Activated CD4-positive, alpha-beta T cell treated with anti-CD3 and anti-CD28 coated beads, Interleukin-2, amount 10 ng/mL, durations not matched to agents 24 days and 14 days (primary cell): ENCODE measurements at regions not wholly inside any gene's neighbourhood (a gene's known extent, or its start where the extent isn't known, plus 50 kb on each side); places are given as distances from the start of the nearest gene placed in this dataset.
"Not testable (repeated sequence)": the region's sequence is repeated elsewhere in the genome, so short reads cannot be mapped to it uniquely, and the experiment has no call there.

Experiments
- DNase-seq: peaks from one replicate; pipeline ENCODE4 v3.0.0; 2022
- H3K27ac Mint-ChIP-seq: one replicate; pipeline ENCODE4 v1.8.0; 2022; ENCODE audit warnings: mild to moderate bottlenecking, mixed read lengths
- H3K27me3 Mint-ChIP-seq: one replicate; pipeline ENCODE4 v1.8.0; 2022; ENCODE audit warnings: mixed read lengths
- H3K36me3 Mint-ChIP-seq: one replicate; pipeline ENCODE4 v1.8.0; 2022; ENCODE audit warnings: low read depth, mild to moderate bottlenecking, mixed read lengths
- H3K4me1 Mint-ChIP-seq: one replicate; pipeline ENCODE4 v1.8.0; 2021; ENCODE audit warnings: mixed read lengths
- H3K4me3 Mint-ChIP-seq: one replicate; pipeline ENCODE4 v1.8.0; 2022; ENCODE audit warnings: mild to moderate bottlenecking, moderate library complexity, mixed read lengths
- H3K9me3 Mint-ChIP-seq: one replicate; pipeline ENCODE4 v1.8.0; 2021; ENCODE audit warnings: mixed read lengths
- intact Hi-C: fragments of 100-400 bp; cut with micrococcal nuclease; formaldehyde crosslinking; loops from one replicate; pipeline ENCODE4 v1.15.1; 2023

DNA sequence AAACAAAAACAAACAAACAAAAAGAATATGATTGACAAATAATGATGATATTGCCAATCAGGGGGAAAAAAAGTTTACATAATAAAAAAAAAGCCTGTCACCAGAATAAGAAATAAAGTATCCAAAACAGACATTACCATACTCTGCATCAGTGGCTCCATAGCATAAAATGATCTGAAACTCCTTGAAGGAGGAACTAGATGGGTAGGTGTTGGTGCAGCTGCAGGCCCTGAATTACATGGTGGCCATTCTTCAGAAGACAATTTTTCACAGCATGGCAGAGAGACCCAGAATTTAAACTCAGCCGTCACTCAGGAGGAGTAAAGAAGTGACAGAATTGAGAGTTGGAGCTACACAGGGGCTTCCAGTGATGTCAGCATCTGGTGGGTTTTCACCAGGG, 60.2 kb downstream of the GLUL start:
- no peak overlapping the region for H3K27ac Mint-ChIP-seq

DNA sequence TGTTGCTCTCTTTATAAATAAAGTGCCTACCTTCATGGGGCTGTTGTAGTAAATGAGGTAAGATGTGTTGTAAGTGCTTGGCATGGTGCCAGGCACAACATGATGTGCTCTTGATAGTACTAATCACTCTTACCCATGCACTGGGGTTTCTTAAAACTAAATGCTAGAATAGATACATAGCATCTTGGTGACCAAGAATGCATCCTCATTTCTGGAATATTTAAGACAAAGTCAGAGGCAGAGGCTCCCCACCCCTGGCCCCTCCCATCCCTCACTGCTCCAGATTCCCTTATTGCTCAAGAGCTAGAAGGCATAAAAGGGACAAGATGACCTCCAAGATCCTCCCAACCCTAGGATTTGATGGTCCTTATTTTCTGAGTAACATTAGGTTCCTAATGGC, 61.3 kb downstream of the GLUL start:
- no peaks in the 10 kb centered on the region for H3K4me1 Mint-ChIP-seq
- H3K9me3 Mint-ChIP-seq, result no peaks in the 10 kb centered on the region
- no peak overlapping the region for H3K27ac Mint-ChIP-seq
- H3K27me3 Mint-ChIP-seq, result peaks cover 2% of the 10 kb centered on the region
- no peaks in the 10 kb centered on the region for H3K36me3 Mint-ChIP-seq
- no peak overlapping the region for H3K4me3 Mint-ChIP-seq
- no peak for DNase-seq
- intact Hi-C loops, result no loop called here

More for the DNA sequence above, 60.2 kb downstream of the GLUL start:
- H3K36me3 Mint-ChIP-seq, result no peaks in the 10 kb centered on the region
- no peak for DNase-seq
- H3K4me1 Mint-ChIP-seq, result no peaks in the 10 kb centered on the region
- H3K4me3 Mint-ChIP-seq, result no peak overlapping the region
- intact Hi-C loops, result no loop called here
- H3K9me3 Mint-ChIP-seq, result no peaks in the 10 kb centered on the region
- H3K27me3 Mint-ChIP-seq, result peaks cover 4% of the 10 kb centered on the region

DNA sequence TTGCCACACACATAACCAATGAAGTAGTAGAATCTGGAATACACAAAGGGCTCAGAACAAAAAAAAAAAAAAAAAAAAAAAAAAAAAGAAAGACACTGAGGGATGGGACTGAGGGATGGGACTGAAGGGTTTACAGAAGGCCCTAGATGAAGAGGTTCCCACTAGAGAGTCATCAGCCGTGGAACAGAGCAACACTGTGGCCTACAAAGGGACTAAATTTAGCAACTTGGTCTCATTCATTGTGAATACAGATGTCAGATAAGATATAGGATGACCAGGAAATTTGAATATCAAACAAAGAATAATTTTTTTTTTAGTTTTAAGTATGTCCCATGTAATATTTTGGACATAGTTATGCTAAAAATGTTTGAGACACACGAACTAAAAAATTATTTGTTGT, 62.1 kb downstream of the GLUL start:
- H3K27ac Mint-ChIP-seq, result no peak overlapping the region
- H3K36me3 Mint-ChIP-seq, result no peaks in the 10 kb centered on the region
- H3K9me3 Mint-ChIP-seq, result no peaks in the 10 kb centered on the region
- H3K4me1 Mint-ChIP-seq, result no peaks in the 10 kb centered on the region
- H3K27me3 Mint-ChIP-seq, result peaks cover 2% of the 10 kb centered on the region
- H3K4me3 Mint-ChIP-seq, result no peak overlapping the region
- DNase-seq, result no peak
- intact Hi-C loops, result no loop called here

DNA sequence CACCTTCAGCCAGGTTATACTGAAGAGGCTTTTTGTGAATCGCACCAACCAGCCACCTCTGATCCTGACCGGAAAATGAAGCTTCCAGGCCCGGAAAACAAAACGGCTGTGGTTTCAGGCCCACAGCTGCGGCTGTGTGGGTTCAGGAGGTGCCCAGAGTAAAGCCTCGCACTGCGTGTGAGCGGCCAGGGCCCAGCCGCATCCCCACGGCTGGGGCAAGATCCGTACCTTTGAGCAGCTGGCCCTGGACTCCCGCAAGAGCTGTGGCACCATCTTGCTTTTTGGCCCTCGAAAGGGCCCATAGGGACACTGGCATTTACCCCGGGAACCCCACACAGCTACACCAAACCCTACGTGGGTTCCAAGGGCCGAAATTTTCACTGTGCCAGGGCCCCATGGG, 63.0 kb downstream of the GLUL start:
- Mint-ChIP-seq H3K9me3 (no peaks in the 10 kb centered on the region), H3K4me3 (no peak overlapping the region), H3K27me3 (no peaks in the 10 kb centered on the region), H3K27ac (no peak overlapping the region), H3K36me3 (no peaks in the 10 kb centered on the region), H3K4me1 (no peaks in the 10 kb centered on the region)
- intact Hi-C loops, result no loop called here
- no peak for DNase-seq

DNA sequence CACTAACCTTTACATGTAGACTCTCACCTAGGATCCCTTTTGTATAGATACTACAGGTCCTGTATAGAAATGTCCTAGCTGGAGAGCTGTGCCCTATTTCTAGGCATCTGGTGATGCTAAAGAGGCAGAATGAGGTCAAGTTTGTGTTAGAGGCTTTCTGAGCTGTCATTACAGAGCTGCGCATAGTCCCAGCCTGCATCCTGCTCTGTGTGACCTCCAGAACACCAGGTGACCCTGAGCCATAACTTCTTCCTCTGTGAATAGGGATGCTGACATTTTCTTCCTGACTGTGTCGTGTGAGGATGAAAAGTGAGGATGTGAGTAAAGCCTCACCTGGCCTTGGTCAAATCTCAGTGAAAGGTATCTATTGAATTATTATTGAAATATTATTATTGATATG, 66.3 kb downstream of the GLUL start:
- DNase-seq, result no peak
- Mint-ChIP-seq H3K4me3 (no peak overlapping the region), H3K27me3 (no peaks in the 10 kb centered on the region), H3K4me1 (no peaks in the 10 kb centered on the region), H3K9me3 (no peaks in the 10 kb centered on the region), H3K27ac (no peak overlapping the region), H3K36me3 (no peaks in the 10 kb centered on the region)
- intact Hi-C loops, result no loop called here

DNA sequence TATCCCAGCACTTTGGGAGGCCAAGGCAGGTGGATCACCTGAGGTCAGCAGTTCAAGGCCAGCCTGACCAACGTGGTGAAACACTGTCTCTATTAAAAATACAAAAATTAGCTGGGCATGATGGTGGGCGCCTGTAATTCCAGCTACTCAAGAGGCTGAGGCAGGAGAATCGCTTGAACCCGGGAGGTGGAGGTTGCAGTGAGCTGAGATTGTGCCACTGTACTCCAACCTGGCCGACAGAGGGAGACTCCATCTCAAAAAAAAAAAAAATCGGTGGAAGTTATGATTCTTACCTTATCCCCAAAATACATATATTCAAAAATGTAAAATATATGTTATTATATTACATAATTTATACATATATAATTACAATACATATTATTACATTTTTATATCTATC, 70.1 kb downstream of the GLUL start:
- H3K36me3 Mint-ChIP-seq, H3K9me3 Mint-ChIP-seq, intact Hi-C loops, H3K4me1 Mint-ChIP-seq, H3K27ac Mint-ChIP-seq, H3K27me3 Mint-ChIP-seq, DNase-seq, H3K4me3 Mint-ChIP-seq: not testable (repeated sequence)

DNA sequence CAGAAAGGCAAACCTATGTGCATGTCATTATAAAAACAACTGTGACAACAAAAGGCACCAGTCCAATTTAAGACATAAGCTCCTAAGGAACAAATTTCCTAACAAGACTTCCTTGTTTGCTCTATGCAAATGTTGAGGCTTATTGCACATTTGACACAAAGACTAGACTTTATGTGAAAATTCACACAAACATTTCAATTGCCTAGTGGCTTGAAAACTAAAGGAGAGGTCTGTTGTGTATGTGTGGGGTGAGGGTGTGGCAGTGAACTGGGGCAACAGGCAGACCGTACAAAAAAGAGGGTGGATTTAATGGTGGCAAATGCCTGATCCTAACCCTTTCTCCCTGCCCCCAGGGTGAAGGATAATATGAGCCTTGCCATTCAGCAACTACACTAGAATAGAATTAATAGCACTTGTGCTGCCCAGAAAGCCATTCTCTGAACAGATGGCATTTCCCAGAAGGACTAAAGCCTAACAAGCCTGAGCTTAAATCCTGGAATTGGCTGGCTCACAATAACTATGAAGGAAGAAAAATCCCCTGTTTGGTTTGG, 73.9 kb downstream of the GLUL start:
- Mint-ChIP-seq H3K4me3 (no peak overlapping the region), H3K27me3 (peaks cover 4% of the 10 kb centered on the region), H3K9me3 (peaks cover 3% of the 10 kb centered on the region), H3K4me1 (no peaks in the 10 kb centered on the region), H3K36me3 (no peaks in the 10 kb centered on the region), H3K27ac (no peak overlapping the region)
- DNase-seq, result no peak
- intact Hi-C loops, result no loop called here

DNA sequence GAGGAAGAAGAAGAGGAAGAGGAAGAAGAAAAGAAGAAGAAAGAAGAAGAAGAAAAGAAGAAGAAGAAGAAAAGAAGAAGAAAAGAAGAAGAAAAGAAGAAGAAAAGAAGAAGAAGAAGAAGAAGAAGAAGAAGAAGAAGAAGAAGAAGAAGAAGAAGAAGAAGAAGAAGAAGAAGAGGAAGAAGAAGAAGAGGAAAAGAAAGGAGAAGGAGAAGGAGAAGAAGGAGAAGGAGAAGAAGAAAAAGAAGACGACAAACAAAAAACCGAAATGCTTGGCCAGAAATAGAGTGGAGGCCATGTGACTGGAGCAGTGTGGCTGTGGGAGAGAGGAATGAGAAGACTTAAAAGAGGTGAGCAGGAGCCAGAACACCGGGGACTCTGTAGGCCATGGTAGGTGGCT, 75.1 kb downstream of the GLUL start:
- H3K27me3 Mint-ChIP-seq, intact Hi-C loops, H3K4me1 Mint-ChIP-seq: not testable (repeated sequence)

DNA sequence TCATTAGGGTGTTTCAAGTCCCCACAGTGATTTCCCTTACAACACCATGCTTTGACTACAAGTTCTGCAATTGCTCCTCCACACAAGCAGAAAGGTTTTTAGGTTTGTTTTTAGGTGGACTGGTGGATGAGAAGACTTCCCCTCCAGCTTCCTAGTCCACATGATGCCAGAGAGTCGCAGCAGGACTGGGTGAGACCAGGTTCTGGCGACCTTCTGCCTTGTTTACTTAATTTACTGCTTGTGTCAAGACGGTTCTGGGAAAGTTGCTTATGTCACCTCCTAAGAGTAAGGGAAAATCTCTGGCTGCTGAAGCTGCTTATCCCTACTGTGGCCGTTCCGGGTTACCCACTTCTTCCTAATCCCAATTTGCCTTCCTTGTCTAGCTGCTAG, 76.4 kb downstream of the GLUL start:
- H3K9me3 Mint-ChIP-seq, result peaks cover 3% of the 10 kb centered on the region
- H3K36me3 Mint-ChIP-seq, result no peaks in the 10 kb centered on the region
- H3K4me3 Mint-ChIP-seq, result no peak overlapping the region
- DNase-seq, result no peak
- intact Hi-C loops, result no loop called here
- H3K4me1 Mint-ChIP-seq, result no peaks in the 10 kb centered on the region
- H3K27ac Mint-ChIP-seq, result no peak overlapping the region
- peaks cover 4% of the 10 kb centered on the region for H3K27me3 Mint-ChIP-seq

More for the DNA sequence above, 75.1 kb downstream of the GLUL start:
- not testable (repeated sequence) for DNase-seq, H3K27ac Mint-ChIP-seq, H3K4me3 Mint-ChIP-seq, H3K36me3 Mint-ChIP-seq, H3K9me3 Mint-ChIP-seq

DNA sequence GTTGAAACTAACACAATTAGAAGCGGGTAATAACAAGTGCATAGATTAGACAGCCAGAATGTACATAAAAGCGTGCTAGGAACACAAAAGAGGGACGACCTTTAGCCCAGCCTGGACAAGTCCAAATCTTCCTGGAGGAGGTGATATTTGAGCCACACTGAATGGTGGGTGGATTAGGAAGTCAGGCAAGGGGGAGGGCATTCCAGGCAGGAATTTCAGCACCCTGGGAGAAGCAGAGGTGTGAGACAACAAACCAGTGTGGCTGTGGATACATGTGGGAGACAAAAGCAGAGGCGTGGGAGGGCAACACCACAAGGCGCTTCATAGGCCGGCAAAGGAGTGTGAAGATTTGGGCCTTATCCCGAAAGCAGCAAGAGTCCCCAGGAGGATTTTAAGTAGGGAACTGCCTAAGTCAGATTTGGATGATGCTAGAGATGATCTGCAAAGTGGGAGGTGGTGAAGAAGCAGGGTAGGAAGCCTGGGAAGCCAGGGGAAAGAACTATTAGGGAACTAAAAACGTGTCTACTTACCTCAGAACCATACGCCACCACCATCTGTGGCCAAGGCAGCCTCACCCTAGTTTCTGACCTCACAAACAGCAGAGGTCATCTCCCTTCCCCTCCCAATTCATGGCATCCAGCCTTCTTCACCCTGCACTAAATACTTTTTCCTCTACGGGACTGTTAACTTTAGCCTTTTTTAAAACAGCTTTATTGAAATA, 81.8 kb downstream of the GLUL start:
- no peaks in the 10 kb centered on the region for H3K4me1 Mint-ChIP-seq
- H3K4me3 Mint-ChIP-seq, result no peak overlapping the region

DNA sequence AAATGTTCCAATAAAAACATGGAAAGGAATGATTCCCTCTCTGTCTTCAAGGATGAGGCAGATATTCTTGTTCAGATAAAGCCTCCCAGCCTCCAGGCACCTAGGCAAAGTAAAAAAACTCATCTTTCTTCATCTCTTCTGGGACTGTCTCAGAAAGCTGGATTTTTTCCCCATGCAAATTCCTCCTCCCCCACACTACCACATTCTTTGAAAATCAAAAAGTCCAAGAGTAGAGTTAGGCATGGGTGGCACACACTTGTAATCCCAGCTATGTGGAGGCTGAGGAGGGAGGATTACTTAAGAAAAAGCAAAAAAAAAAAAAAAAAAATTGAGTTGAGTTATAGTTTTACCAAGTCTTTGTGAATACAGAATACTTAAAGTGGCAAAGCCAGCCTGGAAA, 82.8 kb downstream of the GLUL start:
- H3K9me3 Mint-ChIP-seq, result peaks cover 3% of the 10 kb centered on the region
- H3K27me3 Mint-ChIP-seq, result peaks cover 4% of the 10 kb centered on the region
- H3K27ac Mint-ChIP-seq, result no peak overlapping the region
- H3K4me3 Mint-ChIP-seq, result no peak overlapping the region
- H3K36me3 Mint-ChIP-seq, result no peaks in the 10 kb centered on the region
- intact Hi-C loops, result no loop called here
- no peak for DNase-seq
- H3K4me1 Mint-ChIP-seq, result peaks cover 2% of the 10 kb centered on the region

More for the DNA sequence above, 81.8 kb downstream of the GLUL start:
- Mint-ChIP-seq H3K36me3 (no peaks in the 10 kb centered on the region), H3K9me3 (peaks cover 3% of the 10 kb centered on the region), H3K27ac (no peak overlapping the region), H3K27me3 (peaks cover 4% of the 10 kb centered on the region)
- DNase-seq, result no peak
- intact Hi-C loops, result no loop called here

DNA sequence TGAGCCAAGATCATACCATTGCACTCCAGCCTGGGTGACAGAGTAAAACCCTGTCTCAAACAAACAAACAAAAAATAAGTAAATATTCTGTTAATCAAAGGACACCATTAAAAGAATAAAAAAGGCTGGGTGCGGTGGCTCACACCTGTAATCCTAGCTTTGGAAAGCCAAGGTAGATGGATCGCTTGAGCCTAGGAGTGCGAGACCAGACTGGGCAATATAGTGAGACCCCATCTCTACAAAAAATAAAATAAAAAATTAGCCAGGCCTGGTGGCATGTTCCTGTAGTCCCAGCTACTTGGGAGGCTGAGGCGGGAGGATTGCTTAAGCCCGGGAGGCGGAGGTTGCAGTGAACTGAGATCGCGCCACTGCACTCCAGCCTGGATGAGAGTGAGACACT, 84.1 kb downstream of the GLUL start:
- H3K27ac Mint-ChIP-seq, H3K4me3 Mint-ChIP-seq, H3K9me3 Mint-ChIP-seq, DNase-seq, intact Hi-C loops, H3K4me1 Mint-ChIP-seq, H3K27me3 Mint-ChIP-seq, H3K36me3 Mint-ChIP-seq: not testable (repeated sequence)

DNA sequence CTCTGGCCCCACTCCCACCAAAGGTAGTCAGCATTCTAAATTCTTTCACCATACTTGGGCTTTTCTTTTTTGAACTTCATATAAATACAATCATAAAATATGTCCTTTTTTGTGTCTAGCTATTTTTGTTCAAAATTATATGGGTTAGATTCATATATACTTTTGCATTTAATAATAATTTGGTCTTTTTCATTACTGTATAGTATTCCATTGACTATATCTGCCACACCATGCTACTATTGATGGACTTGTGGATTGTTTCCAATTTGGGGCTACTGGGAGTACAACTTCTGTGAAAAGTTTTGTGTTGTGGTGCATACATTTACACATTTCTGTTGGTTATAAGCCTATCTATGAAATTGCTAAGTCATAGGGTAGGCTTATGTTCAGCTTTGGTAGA, 85.7 kb downstream of the GLUL start:
- H3K9me3 Mint-ChIP-seq, result no peaks in the 10 kb centered on the region
- no peak overlapping the region for H3K27ac Mint-ChIP-seq
- no peak for DNase-seq
- H3K4me1 Mint-ChIP-seq, result peaks cover 20% of the 10 kb centered on the region
- no peaks in the 10 kb centered on the region for H3K27me3 Mint-ChIP-seq
- intact Hi-C loops, result no loop called here
- no peak overlapping the region for H3K4me3 Mint-ChIP-seq
- H3K36me3 Mint-ChIP-seq, result no peaks in the 10 kb centered on the region

DNA sequence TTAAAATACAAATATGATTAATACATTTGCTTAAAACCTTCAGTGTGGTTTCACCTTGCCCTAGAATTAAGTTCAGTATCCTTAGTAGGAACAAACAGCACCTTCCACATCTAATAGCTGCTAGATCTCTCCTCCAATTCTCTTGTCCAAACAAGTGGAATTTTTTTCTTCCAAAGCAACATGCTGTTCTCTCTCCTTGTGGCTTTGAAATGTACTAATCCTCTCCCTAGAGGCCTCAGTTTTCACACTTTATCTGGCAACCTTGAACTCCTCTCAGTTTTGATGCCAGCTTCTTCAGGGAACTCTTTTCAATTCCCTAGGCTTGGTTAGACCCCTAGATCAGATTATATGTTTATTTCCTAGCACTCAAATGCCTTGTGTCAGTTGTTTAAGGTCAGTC, 87.0 kb downstream of the GLUL start:
- DNase-seq, result no peak
- Mint-ChIP-seq H3K36me3 (no peaks in the 10 kb centered on the region), H3K9me3 (no peaks in the 10 kb centered on the region), H3K27ac (no peak overlapping the region), H3K4me1 (peaks cover 28% of the 10 kb centered on the region), H3K27me3 (no peaks in the 10 kb centered on the region), H3K4me3 (no peak overlapping the region)
- intact Hi-C loops, result loop anchor here (5.0 kb wide), 1 partner anchor 88 kb away; the partner anchor contains the start of gene GLUL

DNA sequence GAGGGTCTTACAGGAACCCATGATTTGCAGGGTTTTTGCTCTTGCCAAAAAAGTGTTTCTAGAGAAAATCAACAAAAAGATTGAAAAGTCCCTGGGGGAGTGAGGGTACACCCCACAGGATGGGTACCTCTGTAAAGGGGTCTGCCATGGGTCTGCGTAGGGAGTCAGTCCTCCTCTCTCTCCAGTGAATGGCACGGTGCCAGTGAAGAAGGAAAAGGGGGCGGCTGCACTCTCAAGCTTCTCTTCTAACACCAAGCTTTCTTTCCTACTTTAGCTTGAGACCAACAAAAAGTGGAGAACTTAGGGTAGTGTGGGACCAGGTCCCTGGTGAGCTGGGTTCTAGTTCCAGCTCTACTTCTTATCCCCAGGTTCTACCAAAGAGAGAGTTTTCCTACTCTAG, 87.4 kb downstream of the GLUL start:
- no peak overlapping the region for H3K4me3 Mint-ChIP-seq

More for the DNA sequence above, 87.4 kb downstream of the GLUL start:
- no peak for DNase-seq
- no peak overlapping the region for H3K27ac Mint-ChIP-seq
- no peaks in the 10 kb centered on the region for H3K9me3 Mint-ChIP-seq
- no peaks in the 10 kb centered on the region for H3K36me3 Mint-ChIP-seq
- peaks cover 30% of the 10 kb centered on the region for H3K4me1 Mint-ChIP-seq
- no peaks in the 10 kb centered on the region for H3K27me3 Mint-ChIP-seq
- intact Hi-C loops, result loop anchor here (5.0 kb wide), 1 partner anchor 88 kb away; the partner anchor contains the start of gene GLUL
